K562 (cell line): ENCODE measurements at regions not wholly inside any gene's neighbourhood (a gene's known extent, or its start where the extent isn't known, plus 50 kb on each side); places are given as distances from the start of the nearest gene placed in this dataset.
A peak's percentile ranks its signal among the peaks of the same experiment; 100 is the strongest.

Experiments
- ADNP ChIP-seq: fragments of 200-800 bp; sonication (Bioruptor generic); IDR thresholded peaks from 2 replicates; pipeline ENCODE4 v1.6.1; 2016; ENCODE audit warnings: missing genetic modification characterization, missing compliant biosample characterization
- ARID4B ChIP-seq: sonication (generic); formaldehyde crosslinking; IDR thresholded peaks from 2 replicates; pipeline ENCODE4 v1.8.0; 2022; ENCODE audit warnings: mild to moderate bottlenecking, missing genetic modification reagents
- FIP1L1 ChIP-seq: fragments of 200-400 bp; formaldehyde crosslinking; IDR thresholded peaks from 2 replicates; pipeline ENCODE4 v1.6.1; 2018; ENCODE audit warnings: mild to moderate bottlenecking, low read depth, low read length; ENCODE audit not compliant: poor library complexity, severe bottlenecking
- KLF1 ChIP-seq: fragments of 450-650 bp; IDR thresholded peaks from 2 replicates; pipeline ENCODE4 v1.6.1; 2016; ENCODE audit warnings: missing genetic modification characterization, missing compliant biosample characterization
- NR2C2 ChIP-seq, 2 experiments: fragments of 200-800 bp in 1 of 2; sonication (Bioruptor generic) in 1 of 2; sonication (generic) in 1 of 2; formaldehyde crosslinking in 1 of 2; IDR thresholded peaks; 2 replicates each; pipeline versions ENCODE4 v1.6.1 to v1.8.0; 2016 to 2022; ENCODE audit warnings: mild to moderate bottlenecking in 1 of 2, missing compliant biosample characterization in 1 of 2, missing genetic modification characterization in 1 of 2, missing genetic modification reagents in 1 of 2
- NUFIP1 ChIP-seq: fragments of 450-650 bp; IDR thresholded peaks from 2 replicates; pipeline ENCODE4 v1.6.1; 2018; ENCODE audit not compliant: partially characterized antibody
- PATZ1 ChIP-seq: fragments of 250-450 bp; sonication (Bioruptor Pico); IDR thresholded peaks from 2 replicates; pipeline ENCODE4 v1.5.0; 2020; ENCODE audit warnings: mild to moderate bottlenecking, borderline replicate concordance
- POLR3G ChIP-seq: IDR thresholded peaks from 2 replicates; pipeline ENCODE4 v1.6.1; 2011; ENCODE audit not compliant: insufficient read length, insufficient replicate concordance; ENCODE audit errors: extremely low read depth
- RBM14 ChIP-seq: fragments of 200-400 bp; formaldehyde crosslinking; IDR thresholded peaks from 2 replicates; pipeline ENCODE4 v1.6.1; 2018; ENCODE audit warnings: low read depth, mild to moderate bottlenecking, low read length, moderate library complexity, borderline replicate concordance; ENCODE audit not compliant: insufficient read depth
- STAG1 ChIP-seq: sonication (generic); formaldehyde crosslinking; IDR thresholded peaks from 2 replicates; pipeline ENCODE4 v1.5.0; 2020; ENCODE audit warnings: missing genetic modification reagents, borderline replicate concordance
- THRB ChIP-seq: fragments of 450-650 bp; formaldehyde crosslinking; conservative IDR thresholded peaks from 2 replicates; pipeline ENCODE4 v1.4.0; 2022; ENCODE audit warnings: mild to moderate bottlenecking, missing genetic modification characterization
- VEZF1 ChIP-seq: fragments of 200-800 bp; sonication (Bioruptor generic); IDR thresholded peaks from 2 replicates; pipeline ENCODE4 v1.6.1; 2017; ENCODE audit warnings: missing genetic modification characterization, missing compliant biosample characterization
- ZBTB17 ChIP-seq: fragments of 450-650 bp; formaldehyde crosslinking; IDR thresholded peaks from 2 replicates; pipeline ENCODE4 v1.4.0; 2020; ENCODE audit warnings: mild to moderate bottlenecking
- ZBTB34 ChIP-seq: fragments of 250-450 bp; sonication (Bioruptor Pico); IDR thresholded peaks from 2 replicates; pipeline ENCODE4 v1.8.0; 2021; ENCODE audit warnings: mild to moderate bottlenecking, moderate library complexity
- ZNF274 ChIP-seq: IDR thresholded peaks from 2 replicates; pipeline ENCODE4 v1.6.1; 2011; ENCODE audit warnings: low read depth, mild to moderate bottlenecking, low read length, moderate library complexity, borderline replicate concordance
- ZNF77 ChIP-seq: fragments of 250-450 bp; sonication (Bioruptor Pico); IDR thresholded peaks from 2 replicates; pipeline ENCODE4 v1.5.0; 2020

- peak; percentile 36; the same call in 1 of the 2 replicates for TF ChIP-seq VEZF1 (CRISPR knock-in tag)
- peak; percentile 62; the same call in 1 of the 2 replicates for TF ChIP-seq STAG1 (CRISPR knock-in tag)
- no peak for TF ChIP-seq ADNP (tag)
- no peak for TF ChIP-seq KLF1 (tag)
- no peak for TF ChIP-seq PATZ1 (CRISPR knock-in tag)
- no peak for TF ChIP-seq ZBTB34 (CRISPR knock-in tag)
- no peak for TF ChIP-seq FIP1L1
- TF ChIP-seq ZNF274 = no peak
- no peak for TF ChIP-seq NUFIP1
- TF ChIP-seq ZBTB17 (CRISPR knock-in tag) = no peak
- no peak for TF ChIP-seq ZNF77 (CRISPR knock-in tag)
- no peak for TF ChIP-seq THRB (CRISPR knock-in tag)
- no peak for TF ChIP-seq ARID4B
- no peak for TF ChIP-seq RBM14
- TF ChIP-seq NR2C2 (CRISPR knock-in tag; IDR thresholded peaks at IDR 0.05) = no peak
- TF ChIP-seq NR2C2 (tag; IDR thresholded peaks at IDR 0.05) = peak; percentile 19; the same call in 1 of the 2 replicates
- no peak for TF ChIP-seq POLR3G
These were observed 108.8 kb downstream of the KLF13 start (continued) for GRCh38 chr15:31435261-31435911.
